IgD-negative memory B cell (primary cell): ENCODE measurements at regions not wholly inside any gene's neighbourhood (a gene's known extent, or its start where the extent isn't known, plus 50 kb on each side); places are given as distances from the start of the nearest gene placed in this dataset.

ENCODE experiments used
- H3K27ac Mint-ChIP-seq, 3 donors: one replicate each; pipeline ENCODE4 v1.8.0; 2020 to 2022; ENCODE audit warnings: mild to moderate bottlenecking in 3 of 3, mixed read lengths in 3 of 3, moderate library complexity in 1 of 3
- H3K27me3 Mint-ChIP-seq: one replicate; pipeline ENCODE4 v1.8.0; 2021; ENCODE audit warnings: mixed read lengths
- H3K36me3 Mint-ChIP-seq: one replicate; pipeline ENCODE4 v1.8.0; 2020; ENCODE audit warnings: mild to moderate bottlenecking, mixed read lengths
- H3K4me1 Mint-ChIP-seq, 3 donors: one replicate each; pipeline ENCODE4 v1.8.0; 2020 to 2022; ENCODE audit warnings: mixed read lengths in 3 of 3, mild to moderate bottlenecking in 1 of 3
- H3K4me3 Mint-ChIP-seq, 4 donors: one replicate each; pipeline ENCODE4 v1.8.0; 2020 to 2022; ENCODE audit warnings: mild to moderate bottlenecking in 4 of 4, mixed read lengths in 4 of 4, moderate library complexity in 3 of 4
- H3K9me3 Mint-ChIP-seq, 3 donors: one replicate each; pipeline ENCODE4 v1.8.0; 2020 to 2021; ENCODE audit warnings: mixed read lengths in 3 of 3, mild to moderate bottlenecking in 1 of 3

- Mint-ChIP-seq H3K27ac (no peak overlapping the region), H3K9me3 (peaks cover 0 to 1% (median 0%) of the 10 kb centered on the region in 3 donors), H3K36me3 (no peaks in the 10 kb centered on the region), H3K4me3 (no peak overlapping the region), H3K27me3 (peaks cover 5% of the 10 kb centered on the region), H3K4me1 (no peaks in the 10 kb centered on the region)
These were observed 180.2 kb upstream of the FAM3C start for GRCh38 chr7:121576148-121576917.

GRCh38 chr7:121575194-121575765 is 179.2 kb upstream of the FAM3C start:
- Mint-ChIP-seq H3K27me3 (peaks cover 5% of the 10 kb centered on the region), H3K9me3 (peaks cover 0 to 1% (median 0%) of the 10 kb centered on the region in 3 donors), H3K4me3 (no peak overlapping the region), H3K27ac (no peak overlapping the region), H3K4me1 (no peaks in the 10 kb centered on the region), H3K36me3 (no peaks in the 10 kb centered on the region)

GRCh38 chr7:121574109-121574508 is 178.0 kb upstream of the FAM3C start:
- no peaks in the 10 kb centered on the region for H3K9me3 Mint-ChIP-seq
- H3K27me3 Mint-ChIP-seq: peaks cover 2% of the 10 kb centered on the region
- H3K27ac Mint-ChIP-seq: no peak overlapping the region
- H3K4me3 Mint-ChIP-seq: no peak overlapping the region
- no peaks in the 10 kb centered on the region for H3K36me3 Mint-ChIP-seq
- no peaks in the 10 kb centered on the region for H3K4me1 Mint-ChIP-seq

GRCh38 chr7:121572615-121573014 is 176.5 kb upstream of the FAM3C start:
- H3K4me3 Mint-ChIP-seq: no peak overlapping the region
- H3K9me3 Mint-ChIP-seq: no peaks in the 10 kb centered on the region
- no peaks in the 10 kb centered on the region for H3K36me3 Mint-ChIP-seq
- H3K27me3 Mint-ChIP-seq: peaks cover 7% of the 10 kb centered on the region
- no peak overlapping the region for H3K27ac Mint-ChIP-seq
- no peaks in the 10 kb centered on the region for H3K4me1 Mint-ChIP-seq

GRCh38 chr7:121570365-121570764 is 174.3 kb upstream of the FAM3C start:
- no peak overlapping the region for H3K27ac Mint-ChIP-seq
- no peaks in the 10 kb centered on the region for H3K9me3 Mint-ChIP-seq
- no peaks in the 10 kb centered on the region for H3K4me1 Mint-ChIP-seq
- H3K27me3 Mint-ChIP-seq: peaks cover 8% of the 10 kb centered on the region
- H3K36me3 Mint-ChIP-seq: no peaks in the 10 kb centered on the region
- H3K4me3 Mint-ChIP-seq: no peak overlapping the region

GRCh38 chr7:121563177-121563576 is 167.1 kb upstream of the FAM3C start:
- Mint-ChIP-seq H3K4me3 (no peak overlapping the region), H3K4me1 (no peaks in the 10 kb centered on the region), H3K27me3 (peaks cover 2% of the 10 kb centered on the region), H3K9me3 (no peaks in the 10 kb centered on the region), H3K27ac (no peak overlapping the region), H3K36me3 (peaks cover 2% of the 10 kb centered on the region)

GRCh38 chr7:121562259-121562658 is 166.2 kb upstream of the FAM3C start:
- no peak overlapping the region for H3K4me3 Mint-ChIP-seq
- peaks cover 2% of the 10 kb centered on the region for H3K36me3 Mint-ChIP-seq
- H3K4me1 Mint-ChIP-seq: no peaks in the 10 kb centered on the region

GRCh38 chr7:121561717-121562116 is 165.6 kb upstream of the FAM3C start:
- Mint-ChIP-seq H3K27me3 (no peaks in the 10 kb centered on the region), H3K4me1 (no peaks in the 10 kb centered on the region)

More at GRCh38 chr7:121562259-121562658, 166.2 kb upstream of the FAM3C start:
- Mint-ChIP-seq H3K27me3 (no peaks in the 10 kb centered on the region), H3K27ac (no peak overlapping the region), H3K9me3 (no peaks in the 10 kb centered on the region)

GRCh38 chr7:121560267-121560990 is 164.3 kb upstream of the FAM3C start:
- no peaks in the 10 kb centered on the region for H3K27me3 Mint-ChIP-seq
- no peaks in the 10 kb centered on the region for H3K9me3 Mint-ChIP-seq
- no peak overlapping the region for H3K27ac Mint-ChIP-seq

More at GRCh38 chr7:121561717-121562116, 165.6 kb upstream of the FAM3C start:
- H3K4me3 Mint-ChIP-seq: no peak overlapping the region
- no peak overlapping the region for H3K27ac Mint-ChIP-seq
- no peaks in the 10 kb centered on the region for H3K9me3 Mint-ChIP-seq
- H3K36me3 Mint-ChIP-seq: peaks cover 2% of the 10 kb centered on the region

GRCh38 chr7:121558288-121558687 is 162.2 kb upstream of the FAM3C start:
- Mint-ChIP-seq H3K4me1 (no peaks in the 10 kb centered on the region), H3K9me3 (no peaks in the 10 kb centered on the region), H3K4me3 (no peak overlapping the region), H3K27me3 (no peaks in the 10 kb centered on the region), H3K36me3 (peaks cover 2% of the 10 kb centered on the region), H3K27ac (no peak overlapping the region)

More at GRCh38 chr7:121560267-121560990, 164.3 kb upstream of the FAM3C start:
- Mint-ChIP-seq H3K4me1 (no peaks in the 10 kb centered on the region), H3K4me3 (no peak overlapping the region), H3K36me3 (peaks cover 2% of the 10 kb centered on the region)

- H3K36me3 Mint-ChIP-seq: no peaks in the 10 kb centered on the region
- no peak overlapping the region for H3K27ac Mint-ChIP-seq
- H3K4me3 Mint-ChIP-seq: no peak overlapping the region
- no peaks in the 10 kb centered on the region for H3K9me3 Mint-ChIP-seq
- H3K27me3 Mint-ChIP-seq: no peaks in the 10 kb centered on the region
- no peaks in the 10 kb centered on the region for H3K4me1 Mint-ChIP-seq
These were observed 161.2 kb upstream of the FAM3C start for GRCh38 chr7:121557034-121557892.

GRCh38 chr7:121555558-121555957 is 159.4 kb upstream of the FAM3C start:
- H3K4me1 Mint-ChIP-seq: peaks cover 0 to 1% (median 0%) of the 10 kb centered on the region in 3 donors
- no peaks in the 10 kb centered on the region for H3K9me3 Mint-ChIP-seq
- H3K27ac Mint-ChIP-seq: no peak overlapping the region
- H3K36me3 Mint-ChIP-seq: no peaks in the 10 kb centered on the region
- H3K27me3 Mint-ChIP-seq: no peaks in the 10 kb centered on the region
- H3K4me3 Mint-ChIP-seq: no peak overlapping the region

- H3K27ac Mint-ChIP-seq: no peak overlapping the region
- peaks cover 0 to 3% (median 0%) of the 10 kb centered on the region in 3 donors for H3K9me3 Mint-ChIP-seq
- H3K4me1 Mint-ChIP-seq: peaks cover 4 to 9% (median 5%) of the 10 kb centered on the region in 3 donors
- H3K36me3 Mint-ChIP-seq: peaks cover 2% of the 10 kb centered on the region
- no peaks in the 10 kb centered on the region for H3K27me3 Mint-ChIP-seq
- H3K4me3 Mint-ChIP-seq: no peak overlapping the region
These were observed 151.5 kb upstream of the FAM3C start for GRCh38 chr7:121547544-121548092.
